Nephron progenitor cell (in vitro differentiated cells): ENCODE measurements at regions not wholly inside any gene's neighbourhood (a gene's known extent, or its start where the extent isn't known, plus 50 kb on each side); places are given as distances from the start of the nearest gene placed in this dataset.

Experiments
- DNase-seq: peaks from one replicate; pipeline ENCODE4 v3.0.0; 2021
- H3K27ac Mint-ChIP-seq: 2 replicates; pipeline ENCODE4 v1.8.0; 2021; ENCODE audit warnings: mild to moderate bottlenecking, moderate library complexity, mixed read lengths
- H3K27me3 Mint-ChIP-seq: 2 replicates; pipeline ENCODE4 v1.8.0; 2021; ENCODE audit warnings: mild to moderate bottlenecking, low read depth, mixed read lengths; ENCODE audit not compliant: poor library complexity
- H3K36me3 Mint-ChIP-seq: 2 replicates; pipeline ENCODE4 v1.8.0; 2021; ENCODE audit warnings: low read depth, mixed read lengths
- H3K4me1 Mint-ChIP-seq: 2 replicates; pipeline ENCODE4 v1.8.0; 2021; ENCODE audit warnings: mixed read lengths
- H3K4me3 Mint-ChIP-seq: 2 replicates; pipeline ENCODE4 v1.8.0; 2021; ENCODE audit warnings: mild to moderate bottlenecking, moderate library complexity, mixed read lengths
- H3K9me3 Mint-ChIP-seq: 2 replicates; pipeline ENCODE4 v1.8.0; 2021; ENCODE audit warnings: mild to moderate bottlenecking, moderate library complexity, mixed read lengths
- TF ChIP-seq, protein P1 (sequence below): fragments of 200-600 bp; sonication (generic); IDR thresholded peaks from 2 replicates; pipeline ENCODE4 v1.5.0; 2021; ENCODE audit warnings: antibody characterized with exemption

DNA sequence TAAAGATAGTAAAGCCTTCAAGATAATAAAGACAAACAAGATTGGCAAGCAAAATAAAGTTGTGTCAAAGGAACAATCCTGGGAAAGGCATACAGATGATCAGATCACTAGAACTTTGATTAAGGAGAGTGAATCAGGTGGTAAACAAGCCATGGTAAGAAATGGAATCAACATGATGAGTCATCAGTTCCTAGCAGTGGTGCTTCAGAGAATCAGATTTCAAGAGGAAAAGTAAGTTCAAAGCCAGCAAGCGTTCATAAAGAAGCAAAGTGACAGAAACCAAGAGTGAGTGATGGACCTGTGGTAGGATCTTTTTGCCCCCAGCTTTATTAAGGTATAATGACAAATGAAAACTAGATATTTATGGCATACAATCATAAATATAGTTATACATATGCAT lies 340.4 kb downstream of the TPBG start:
- TF ChIP-seq, protein P1, sequence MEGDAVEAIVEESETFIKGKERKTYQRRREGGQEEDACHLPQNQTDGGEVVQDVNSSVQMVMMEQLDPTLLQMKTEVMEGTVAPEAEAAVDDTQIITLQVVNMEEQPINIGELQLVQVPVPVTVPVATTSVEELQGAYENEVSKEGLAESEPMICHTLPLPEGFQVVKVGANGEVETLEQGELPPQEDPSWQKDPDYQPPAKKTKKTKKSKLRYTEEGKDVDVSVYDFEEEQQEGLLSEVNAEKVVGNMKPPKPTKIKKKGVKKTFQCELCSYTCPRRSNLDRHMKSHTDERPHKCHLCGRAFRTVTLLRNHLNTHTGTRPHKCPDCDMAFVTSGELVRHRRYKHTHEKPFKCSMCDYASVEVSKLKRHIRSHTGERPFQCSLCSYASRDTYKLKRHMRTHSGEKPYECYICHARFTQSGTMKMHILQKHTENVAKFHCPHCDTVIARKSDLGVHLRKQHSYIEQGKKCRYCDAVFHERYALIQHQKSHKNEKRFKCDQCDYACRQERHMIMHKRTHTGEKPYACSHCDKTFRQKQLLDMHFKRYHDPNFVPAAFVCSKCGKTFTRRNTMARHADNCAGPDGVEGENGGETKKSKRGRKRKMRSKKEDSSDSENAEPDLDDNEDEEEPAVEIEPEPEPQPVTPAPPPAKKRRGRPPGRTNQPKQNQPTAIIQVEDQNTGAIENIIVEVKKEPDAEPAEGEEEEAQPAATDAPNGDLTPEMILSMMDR = no peak

DNA sequence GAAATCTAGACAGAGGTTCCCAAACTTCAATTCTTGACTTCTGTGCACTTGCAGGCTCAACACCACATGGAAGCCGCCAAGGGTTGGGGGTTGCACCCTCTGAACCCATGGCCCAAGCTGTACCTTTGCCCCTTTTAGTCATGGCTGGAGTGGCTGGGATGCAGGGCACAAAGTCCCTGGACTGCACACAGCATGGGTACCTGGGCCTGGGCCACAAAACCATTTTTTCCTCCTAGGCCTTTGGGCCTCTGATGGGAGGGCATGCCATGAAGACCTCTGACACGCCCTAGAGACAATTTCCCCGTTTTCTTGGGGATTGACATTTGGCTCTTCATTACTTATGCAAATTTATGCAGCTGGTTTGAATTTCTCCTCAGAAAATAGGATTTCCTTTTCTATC lies 342.0 kb downstream of the TPBG start:
- peaks cover 5% of the 10 kb centered on the region for H3K36me3 Mint-ChIP-seq
- peaks cover 4% of the 10 kb centered on the region for H3K27me3 Mint-ChIP-seq
- TF ChIP-seq, protein P1 = no peak
- DNase-seq = no peak
- peaks cover 37% of the 10 kb centered on the region for H3K9me3 Mint-ChIP-seq
- no peak overlapping the region for H3K4me3 Mint-ChIP-seq
- H3K27ac Mint-ChIP-seq = no peak overlapping the region
- H3K4me1 Mint-ChIP-seq = peaks cover 6% of the 10 kb centered on the region

More for the DNA sequence above, 340.4 kb downstream of the TPBG start:
- Mint-ChIP-seq H3K4me1 (peaks cover 6% of the 10 kb centered on the region), H3K27ac (no peak overlapping the region), H3K36me3 (peaks cover 5% of the 10 kb centered on the region), H3K9me3 (peaks cover 36% of the 10 kb centered on the region), H3K27me3 (peaks cover 4% of the 10 kb centered on the region), H3K4me3 (no peak overlapping the region)
- DNase-seq = no peak

DNA sequence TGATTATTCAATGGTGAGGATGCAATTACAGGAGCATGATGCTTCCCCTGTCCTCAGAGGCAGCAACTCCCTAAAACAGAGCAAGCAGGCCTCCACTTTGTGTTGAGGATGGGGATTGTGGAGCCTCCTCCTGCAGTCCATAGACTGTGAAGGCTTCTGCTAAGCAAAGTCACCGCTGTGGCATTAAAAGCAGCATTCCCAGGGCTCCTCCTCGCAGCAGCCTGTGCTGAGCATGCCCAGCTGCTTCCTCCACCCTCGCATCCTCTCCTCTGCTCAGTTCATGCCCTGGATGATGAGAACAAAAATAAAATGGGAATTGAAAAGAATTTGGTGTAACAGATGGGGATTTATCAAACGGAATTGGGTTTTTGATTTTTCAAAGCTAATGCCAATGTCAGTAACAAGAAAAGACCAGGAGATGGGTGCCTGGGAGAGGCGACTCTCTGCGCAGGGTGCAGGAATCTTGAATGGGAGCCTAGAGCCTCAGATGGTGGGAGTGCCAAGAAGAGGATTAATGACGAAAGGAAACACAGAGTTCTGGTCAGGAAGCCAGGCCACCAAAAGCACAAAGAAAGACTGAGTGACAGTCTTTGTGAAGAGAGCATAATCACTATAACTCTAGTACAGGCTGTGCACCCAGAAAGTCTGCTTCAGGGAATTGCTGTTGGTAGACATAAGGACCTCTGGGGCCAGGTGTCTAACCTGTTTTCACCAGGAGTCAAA lies 347.6 kb downstream of the TPBG start:
- Mint-ChIP-seq H3K9me3 (peaks cover 41% of the 10 kb centered on the region), H3K27ac (peak overlapping the region; percentile 62)

DNA sequence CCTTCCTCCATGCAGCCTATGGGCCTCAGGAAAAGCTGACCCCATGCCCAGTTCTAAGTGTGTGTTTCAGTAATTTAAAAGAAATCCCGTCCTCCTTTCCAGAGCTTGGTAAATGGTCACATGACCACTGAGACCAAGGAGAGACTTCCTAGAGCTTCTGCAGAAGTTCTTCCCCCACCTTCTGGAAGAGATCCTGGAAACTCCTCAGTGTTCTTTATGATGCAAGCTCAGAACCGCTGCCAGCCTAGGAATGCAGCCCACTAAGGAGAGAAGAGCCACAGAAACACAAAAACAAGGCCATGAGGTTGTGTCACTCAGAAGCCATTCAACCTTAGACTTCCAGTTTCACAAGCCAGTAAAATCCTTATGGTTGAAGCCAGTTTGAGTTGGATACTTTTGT lies 348.4 kb downstream of the TPBG start:
- DNase-seq = no peak
- Mint-ChIP-seq H3K4me3 (no peak overlapping the region), H3K36me3 (peaks cover 6% of the 10 kb centered on the region), H3K9me3 (peaks cover 41% of the 10 kb centered on the region), H3K27me3 (peaks cover 4% of the 10 kb centered on the region), H3K4me1 (peaks cover 11% of the 10 kb centered on the region), H3K27ac (no peak overlapping the region)
- TF ChIP-seq, protein P1 = no peak

More for the DNA sequence above, 347.6 kb downstream of the TPBG start:
- H3K27me3 Mint-ChIP-seq = peaks cover 4% of the 10 kb centered on the region
- TF ChIP-seq, protein P1 = no peak
- no peak for DNase-seq
- H3K36me3 Mint-ChIP-seq = peaks cover 6% of the 10 kb centered on the region
- H3K4me3 Mint-ChIP-seq = no peak overlapping the region
- H3K4me1 Mint-ChIP-seq = peaks cover 11% of the 10 kb centered on the region

DNA sequence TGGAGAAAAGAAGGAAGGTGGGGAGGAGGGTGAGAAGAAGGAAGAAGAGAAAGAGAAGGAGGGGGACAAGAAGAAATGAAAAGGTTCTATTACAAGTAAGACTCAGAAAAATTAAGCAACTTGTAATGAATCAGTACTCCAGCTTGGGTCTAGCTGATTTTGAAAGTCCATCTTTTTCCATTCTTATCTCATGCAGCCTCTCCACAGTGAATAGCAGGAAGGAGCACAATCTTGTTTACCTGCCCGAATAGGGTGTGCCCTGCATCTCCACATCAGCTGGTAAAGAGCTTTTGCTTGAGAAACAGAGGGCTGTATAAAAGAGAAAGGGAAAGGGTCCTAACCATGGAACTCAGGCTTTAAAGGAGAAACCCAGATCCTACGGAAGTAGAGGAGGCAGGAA lies 348.8 kb downstream of the TPBG start:
- peaks cover 11% of the 10 kb centered on the region for H3K4me1 Mint-ChIP-seq
- H3K27ac Mint-ChIP-seq = no peak overlapping the region
- peaks cover 43% of the 10 kb centered on the region for H3K9me3 Mint-ChIP-seq
- H3K27me3 Mint-ChIP-seq = peaks cover 4% of the 10 kb centered on the region
- no peak for DNase-seq
- TF ChIP-seq, protein P1 = no peak
- H3K36me3 Mint-ChIP-seq = peaks cover 6% of the 10 kb centered on the region
- H3K4me3 Mint-ChIP-seq = no peak overlapping the region

DNA sequence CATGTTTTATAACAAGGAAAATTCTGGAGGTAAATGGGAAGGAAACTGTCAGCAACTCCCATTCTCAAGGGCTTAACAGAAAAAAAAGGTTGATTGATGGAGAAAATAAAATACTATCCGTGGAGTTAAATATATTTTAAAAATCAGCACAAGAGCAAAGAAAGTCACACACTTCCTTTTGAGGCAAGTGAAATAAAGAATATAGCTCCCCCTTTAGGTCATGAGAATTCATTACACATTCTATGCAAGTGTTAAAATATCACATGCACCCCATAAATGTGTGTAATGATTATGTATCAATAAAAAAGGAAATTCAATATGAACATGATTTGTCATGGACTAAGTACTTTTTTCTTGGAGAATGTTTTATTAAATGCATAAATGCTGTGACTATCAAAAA lies 349.2 kb downstream of the TPBG start:
- peaks cover 4% of the 10 kb centered on the region for H3K27me3 Mint-ChIP-seq
- peaks cover 11% of the 10 kb centered on the region for H3K4me1 Mint-ChIP-seq
- H3K36me3 Mint-ChIP-seq = peaks cover 6% of the 10 kb centered on the region
- H3K9me3 Mint-ChIP-seq = peaks cover 43% of the 10 kb centered on the region
- DNase-seq = no peak
- TF ChIP-seq, protein P1 = no peak
- no peak overlapping the region for H3K4me3 Mint-ChIP-seq
- H3K27ac Mint-ChIP-seq = no peak overlapping the region
